ENCODE measurements at regions not wholly inside any gene's neighbourhood (a gene's known extent, or its start where the extent isn't known, plus 50 kb on each side); places are given as distances from the start of the nearest gene placed in this dataset.
A peak's percentile ranks its signal among the peaks of the same experiment; 100 is the strongest.

GRCh38 chr2:2850859-2851258 lies 519.8 kb upstream of the MYT1L start:
- Mint-ChIP-seq H3K27me3 (ENCODE audit: low read depth, poor library complexity) (peaks cover 13% of the 10 kb centered on the region), H3K9me3 (no peaks in the 10 kb centered on the region), H3K4me3 (no peak overlapping the region), H3K4me1 (peaks cover 17% of the 10 kb centered on the region), H3K36me3 (ENCODE audit: low read depth) (no peaks in the 10 kb centered on the region), H3K27ac (no peak overlapping the region)
- no peak for DNase-seq
- TF ChIP-seq CTCF (IDR thresholded peaks at IDR 0.05): no peak

DNA sequence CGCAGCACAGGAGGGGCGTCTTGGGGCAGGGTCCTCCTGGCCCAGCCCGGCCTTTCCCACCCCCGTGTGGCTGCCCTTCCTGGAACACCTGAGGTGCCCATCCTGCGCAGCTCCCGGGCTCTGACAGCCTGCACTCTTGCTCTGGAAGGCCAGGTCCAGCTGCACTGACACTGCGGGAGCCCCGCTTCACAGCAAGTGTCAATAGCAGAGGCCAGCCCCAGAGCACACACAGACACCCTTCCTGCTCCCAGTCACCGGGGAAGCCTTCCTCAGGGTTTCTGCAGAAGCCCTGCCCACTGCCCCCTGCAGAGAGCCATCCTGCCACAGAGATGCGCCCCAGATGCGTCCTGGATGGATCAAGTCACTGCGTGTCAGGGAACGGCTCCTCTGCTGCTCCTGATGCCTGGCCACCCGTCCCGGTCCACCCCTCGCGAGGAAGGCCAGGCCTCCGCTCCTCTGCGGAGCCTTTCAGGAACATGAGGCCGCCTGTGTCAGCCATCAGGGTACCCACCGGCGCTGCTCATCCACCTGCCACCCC lies 519.2 kb upstream of the MYT1L start:
- DNase-seq: no peak
- H3K9me3 Mint-ChIP-seq: no peaks in the 10 kb centered on the region
- H3K4me1 Mint-ChIP-seq: peaks cover 20% of the 10 kb centered on the region
- H3K4me3 Mint-ChIP-seq: no peak overlapping the region
- no peaks in the 10 kb centered on the region for H3K36me3 Mint-ChIP-seq (ENCODE audit: low read depth)
- H3K27ac Mint-ChIP-seq: no peak overlapping the region
- no peak for TF ChIP-seq CTCF (IDR thresholded peaks at IDR 0.05)
- peaks cover 13% of the 10 kb centered on the region for H3K27me3 Mint-ChIP-seq (ENCODE audit: low read depth, poor library complexity)

DNA sequence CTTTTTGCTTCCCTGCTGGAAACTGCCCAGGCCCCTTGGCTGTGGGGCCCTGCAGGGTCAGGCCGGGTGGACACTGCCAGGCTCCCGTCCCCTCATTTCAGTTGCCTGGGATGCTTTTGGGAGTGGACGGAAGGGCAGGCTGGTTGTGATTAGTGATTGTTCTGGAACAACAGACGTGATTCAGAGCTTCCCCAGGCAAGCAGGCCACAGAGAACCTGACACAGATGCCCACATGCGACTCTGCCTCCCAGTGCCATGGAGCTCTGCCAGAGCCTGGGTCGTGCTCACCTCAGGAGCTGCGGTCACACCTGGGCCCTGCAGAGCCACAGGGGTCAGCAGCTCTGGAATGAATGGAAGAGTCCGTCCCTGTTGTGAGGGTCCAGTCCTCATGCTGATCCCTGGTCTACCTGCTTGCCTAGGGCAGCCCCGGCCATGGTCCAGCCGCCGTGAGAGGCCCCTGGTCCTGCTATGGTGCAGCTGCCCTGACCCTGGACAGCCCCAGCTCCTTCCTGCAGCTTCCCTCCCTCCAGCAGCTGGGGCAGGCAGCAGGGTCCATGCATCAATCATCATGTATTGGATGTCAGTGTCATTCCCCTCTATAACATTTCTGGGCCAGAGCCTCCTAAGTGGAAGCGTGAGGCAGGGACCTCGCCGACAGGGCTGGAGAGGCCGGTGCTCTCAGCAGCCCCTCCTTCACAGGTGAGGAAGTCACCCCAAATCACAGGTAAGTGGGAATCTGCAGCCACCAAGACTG lies 518.6 kb upstream of the MYT1L start:
- no peak overlapping the region for H3K27ac Mint-ChIP-seq
- no peaks in the 10 kb centered on the region for H3K9me3 Mint-ChIP-seq
- H3K4me1 Mint-ChIP-seq: peaks cover 20% of the 10 kb centered on the region
- H3K27me3 Mint-ChIP-seq (ENCODE audit: low read depth, poor library complexity): peaks cover 13% of the 10 kb centered on the region
- H3K36me3 Mint-ChIP-seq (ENCODE audit: low read depth): no peaks in the 10 kb centered on the region
- DNase-seq: no peak
- no peak overlapping the region for H3K4me3 Mint-ChIP-seq
- TF ChIP-seq CTCF (IDR thresholded peaks at IDR 0.05): no peak

- Mint-ChIP-seq H3K9me3 (no peaks in the 10 kb centered on the region), H3K27me3 (ENCODE audit: low read depth, poor library complexity) (peaks cover 13% of the 10 kb centered on the region), H3K27ac (no peak overlapping the region), H3K36me3 (ENCODE audit: low read depth) (no peaks in the 10 kb centered on the region), H3K4me1 (peaks cover 20% of the 10 kb centered on the region), H3K4me3 (no peak overlapping the region)
- peak; percentile 37 for DNase-seq
- TF ChIP-seq CTCF (IDR thresholded peaks at IDR 0.05): no peak
These were observed 517.7 kb upstream of the MYT1L start for GRCh38 chr2:2848621-2849333.

DNA sequence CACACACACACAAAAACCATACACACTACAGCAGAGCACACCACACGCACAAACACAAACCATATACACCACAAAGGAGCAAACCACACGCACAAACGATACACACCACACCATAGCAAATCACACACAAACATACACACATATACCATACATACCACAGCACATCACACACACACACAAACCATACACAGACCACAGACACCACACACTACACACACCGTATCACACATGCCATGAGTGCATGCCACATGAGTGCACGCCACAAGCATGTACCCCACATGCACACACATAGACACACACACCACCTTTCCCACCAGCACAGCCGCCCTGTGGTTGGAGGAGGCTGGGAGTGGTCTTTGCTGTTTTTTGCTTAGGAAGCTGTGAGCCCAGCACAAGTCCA lies 517.1 kb upstream of the MYT1L start:
- H3K27ac Mint-ChIP-seq: no peak overlapping the region
- TF ChIP-seq CTCF (IDR thresholded peaks at IDR 0.05): no peak
- H3K36me3 Mint-ChIP-seq (ENCODE audit: low read depth): no peaks in the 10 kb centered on the region
- H3K27me3 Mint-ChIP-seq (ENCODE audit: low read depth, poor library complexity): peaks cover 15% of the 10 kb centered on the region
- H3K4me1 Mint-ChIP-seq: peaks cover 20% of the 10 kb centered on the region
- DNase-seq: no peak
- no peaks in the 10 kb centered on the region for H3K9me3 Mint-ChIP-seq
- H3K4me3 Mint-ChIP-seq: no peak overlapping the region

All from nephron progenitor cell (in vitro differentiated cells).